IMR-90 (cell line): ENCODE measurements at regions not wholly inside any gene's neighbourhood (a gene's known extent, or its start where the extent isn't known, plus 50 kb on each side); places are given as distances from the start of the nearest gene placed in this dataset.

Source experiments
- ATAC-seq: fragments of 200-7000 bp; cut with Tn5 transposase; 2 replicates; pipeline ENCODE4 v1.9.1; 2020; ENCODE audit warnings: low read depth, mild to moderate bottlenecking, moderate library complexity
- BruUV-seq: library from RNA; stranded (reverse); fragments of 400-500 nt; replicated peaks from 2 replicates; lab custom pipeline; 2021; lab: Mats Ljungman, UMichigan
- CTCF ChIA-PET: fragments of 300-600 bp; formaldehyde crosslinking; extraction: SDS; loops from one replicate; lab custom pipeline; 2021; ENCODE audit warnings: antibody characterized with exemption; lab: Yijun Ruan, JAX
- POLR2A ChIA-PET: fragments of 300-600 bp; sonication (Branson Sonifier 250); formaldehyde crosslinking; loops from one replicate; lab custom pipeline; 2022; ENCODE audit warnings: antibody characterized with exemption; ENCODE audit not compliant: unreplicated experiment; lab: Charles Lee
- DNase-seq: peaks from one replicate; pipeline ENCODE4 v3.0.0; 2013
- H2AFZ ChIP-seq: replicated peaks from 2 replicates; pipeline ENCODE3; 2013; ENCODE audit warnings: low read length, mild to moderate bottlenecking; ENCODE audit not compliant: poor library complexity
- H2AK5ac ChIP-seq: 2 replicates; pipeline ENCODE4 v1.6.1; 2013; ENCODE audit warnings: low read depth, low read length, inconsistent platforms
- H2AK9ac ChIP-seq: replicated peaks from 2 replicates; pipeline ENCODE3; 2013; ENCODE audit warnings: mild to moderate bottlenecking, low read depth, low read length, moderate library complexity; ENCODE audit not compliant: poor library complexity
- H2BK120ac ChIP-seq: 2 replicates; pipeline ENCODE4 v1.6.1; 2013; ENCODE audit warnings: low read depth, low read length, inconsistent platforms
- H2BK15ac ChIP-seq: 3 replicates; pipeline ENCODE4 v1.6.1; 2013; ENCODE audit warnings: low read depth, low read length, inconsistent platforms
- H2BK20ac ChIP-seq: 2 replicates; pipeline ENCODE4 v1.6.1; 2013; ENCODE audit warnings: low read depth, mild to moderate bottlenecking, inconsistent platforms, low read length, moderate library complexity
- H2BK5ac ChIP-seq: 2 replicates; pipeline ENCODE4 v1.6.1; 2013; ENCODE audit warnings: mild to moderate bottlenecking, low read depth, low read length, inconsistent platforms; ENCODE audit not compliant: poor library complexity, severe bottlenecking
- H3K14ac ChIP-seq: replicated peaks from 2 replicates; pipeline ENCODE4 v1.6.1; 2013; ENCODE audit warnings: low read depth, low read length, inconsistent platforms
- H3K18ac ChIP-seq: 2 replicates; pipeline ENCODE4 v1.6.1; 2013; ENCODE audit warnings: low read depth, low read length, control low read depth
- H3K23ac ChIP-seq: 2 replicates; pipeline ENCODE4 v1.6.1; 2013; ENCODE audit warnings: low read depth, low read length, inconsistent platforms
- H3K27ac ChIP-seq: 2 replicates; pipeline ENCODE4 v1.5.1; 2013; ENCODE audit warnings: mild to moderate bottlenecking, control low read depth, low read length; ENCODE audit not compliant: insufficient read depth
- H3K27me3 ChIP-seq: 2 replicates; pipeline ENCODE4 v1.6.1; 2013; ENCODE audit warnings: low read length; ENCODE audit not compliant: control insufficient read depth, insufficient read depth
- H3K36me3 ChIP-seq: 2 replicates; pipeline ENCODE4 v1.6.1; 2013; ENCODE audit warnings: low read length, mixed read lengths; ENCODE audit not compliant: control insufficient read depth, insufficient read depth
- H3K4ac ChIP-seq: 2 replicates; pipeline ENCODE4 v1.6.1; 2013; ENCODE audit warnings: low read depth, low read length, inconsistent platforms
- H3K4me1 ChIP-seq: 2 replicates; pipeline ENCODE4 v1.6.1; 2013; ENCODE audit warnings: low read length, mixed read lengths; ENCODE audit not compliant: control insufficient read depth, insufficient read depth
- H3K4me2 ChIP-seq: 2 replicates; pipeline ENCODE4 v1.6.1; 2013; ENCODE audit warnings: low read depth, mild to moderate bottlenecking, control low read depth, low read length, moderate library complexity
- H3K4me3 ChIP-seq: 2 replicates; pipeline ENCODE4 v1.5.1; 2013; ENCODE audit warnings: low read depth, mild to moderate bottlenecking, control low read depth, low read length, moderate library complexity; ENCODE audit not compliant: insufficient read depth
- H3K56ac ChIP-seq: 2 replicates; pipeline ENCODE4 v1.6.1; 2013; ENCODE audit warnings: low read length, inconsistent platforms; ENCODE audit not compliant: insufficient read depth; ENCODE audit errors: extremely low read depth
- H3K79me1 ChIP-seq, 2 experiments: 2 replicates each; pipeline ENCODE4 v1.6.1; 2013; ENCODE audit warnings: low read length in 2 of 2, inconsistent platforms in 1 of 2, low read depth in 1 of 2
- H3K9ac ChIP-seq: 2 replicates; pipeline ENCODE4 v1.6.1; 2013; ENCODE audit warnings: low read depth, low read length, control low read depth
- H3K9me1 ChIP-seq: 2 replicates; pipeline ENCODE4 v1.6.1; 2013; ENCODE audit warnings: low read length, inconsistent platforms; ENCODE audit not compliant: insufficient read depth
- H3K9me3 ChIP-seq: 2 replicates; pipeline ENCODE4 v1.6.1; 2013; ENCODE audit warnings: low read length; ENCODE audit not compliant: control insufficient read depth, insufficient read depth
- H4K20me1 ChIP-seq: 2 replicates; pipeline ENCODE4 v1.6.1; 2013; ENCODE audit warnings: low read length, inconsistent platforms; ENCODE audit not compliant: insufficient read depth
- H4K5ac ChIP-seq: 2 replicates; pipeline ENCODE4 v1.6.1; 2013; ENCODE audit warnings: mild to moderate bottlenecking, low read depth, low read length, control low read depth
- H4K8ac ChIP-seq, 2 experiments: 2 replicates each; pipeline ENCODE4 v1.6.1; 2013; ENCODE audit warnings: low read depth in 2 of 2, low read length in 2 of 2, control low read depth in 1 of 2, inconsistent platforms in 1 of 2
- H4K91ac ChIP-seq: 2 replicates; pipeline ENCODE4 v1.6.1; 2013; ENCODE audit warnings: low read depth, low read length, inconsistent platforms; ENCODE audit not compliant: insufficient read depth
- BHLHE40 ChIP-seq: fragments of 150-350 bp; IDR thresholded peaks from 2 replicates; pipeline ENCODE4 v1.6.1; 2016; ENCODE audit warnings: mild to moderate bottlenecking, low read depth, low read length
- CEBPB ChIP-seq: IDR thresholded peaks from 2 replicates; pipeline ENCODE4 v1.6.1; 2012; ENCODE audit warnings: low read depth, low read length, improper control_type of control experiment
- CHD1 ChIP-seq: IDR thresholded peaks from 2 replicates; pipeline ENCODE4 v1.6.1; 2012; ENCODE audit warnings: low read depth, low read length, improper control_type of control experiment
- FOS ChIP-seq: fragments of 150-350 bp; IDR thresholded peaks from 2 replicates; pipeline ENCODE4 v1.6.1; 2016; ENCODE audit warnings: low read depth, low read length
- MAFK ChIP-seq: IDR thresholded peaks from 2 replicates; pipeline ENCODE4 v1.6.1; 2012; ENCODE audit warnings: low read depth, low read length, improper control_type of control experiment
- MXI1 ChIP-seq: IDR thresholded peaks from 2 replicates; pipeline ENCODE4 v1.6.1; 2012; ENCODE audit warnings: low read depth, mild to moderate bottlenecking, low read length, moderate library complexity, borderline replicate concordance
- NFE2L2 ChIP-seq: fragments of 150-350 bp; IDR thresholded peaks from 2 replicates; pipeline ENCODE4 v1.6.1; 2016; ENCODE audit warnings: low read depth, mild to moderate bottlenecking, low read length
- POLR2A ChIP-seq: IDR thresholded peaks from 2 replicates; pipeline ENCODE4 v1.6.1; 2012; ENCODE audit warnings: mild to moderate bottlenecking, low read depth, low read length
- RCOR1 ChIP-seq: IDR thresholded peaks from 2 replicates; pipeline ENCODE4 v1.6.1; 2012; ENCODE audit warnings: mild to moderate bottlenecking, low read length, improper control_type of control experiment; ENCODE audit not compliant: insufficient replicate concordance
- RFX5 ChIP-seq: IDR thresholded peaks from 2 replicates; pipeline ENCODE4 v1.8.0; 2012; ENCODE audit warnings: low read depth, mild to moderate bottlenecking, low read length, moderate library complexity
- WGBS, 2 experiments: methylation state at CpG; one replicate each; pipeline versions ENCODE4 v1.1.5 to v1.1.7; 2013; ENCODE audit warnings: missing lambda C conversion rate in 2 of 2; ENCODE audit not compliant: insufficient read length in 1 of 2; ENCODE audit errors: extremely low coverage in 2 of 2; 5-methylcytosine and 5-hydroxymethylcytosine counted together
- dilution Hi-C: fragments of 300-500 bp; cut with HindIII; formaldehyde crosslinking; loops from one replicate; pipeline ENCODE4 v1.14.3; 2018; ENCODE audit warnings: low sequenced_read_pairs; ENCODE audit not compliant: unreplicated experiment
- in situ Hi-C: fragments of 300-500 bp; cut with MboI; formaldehyde crosslinking; loops from 3 replicates; pipeline ENCODE4 v1.14.3; 2019; ENCODE audit warnings: low sequenced_read_pairs, inconsistent platforms, mixed read lengths
- intact Hi-C: fragments of 100-400 bp; cut with micrococcal nuclease; formaldehyde crosslinking; loops from 2 replicates; pipeline ENCODE4 v1.10.0; 2022
- TF ChIP-seq, protein P1 (sequence below): conservative IDR thresholded peaks from 2 replicates; pipeline ENCODE4 v1.5.1; 2012; ENCODE audit warnings: mild to moderate bottlenecking, low read depth, low read length, improper control_type of control experiment

DNA sequence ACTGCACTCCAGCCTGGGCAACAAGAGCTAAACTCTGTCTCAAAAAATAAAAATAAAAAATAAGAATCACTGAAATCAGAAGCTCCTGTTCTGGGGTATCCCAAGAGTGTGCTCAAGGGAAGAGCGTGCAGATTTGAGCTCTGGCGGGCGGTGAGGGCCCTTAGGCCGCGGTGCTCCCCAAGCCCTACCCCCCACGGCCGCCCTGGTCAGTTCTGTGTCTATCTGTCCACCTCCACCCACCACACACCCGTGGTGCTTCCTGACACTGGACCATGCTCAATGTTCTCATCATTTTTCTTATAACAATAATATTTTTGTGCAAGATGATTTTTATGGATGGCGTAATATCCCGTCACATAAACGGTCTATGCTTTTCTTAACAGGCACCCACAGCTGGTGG, 71.1 kb downstream of the RTL6 start:
- Histone ChIP-seq H4K91ac (no peak overlapping the region), H3K36me3 (no peaks in the 10 kb centered on the region), H2BK20ac (no peak overlapping the region), H3K56ac (no peak overlapping the region), H3K4me1 (peaks cover 7% of the 10 kb centered on the region; the same call in 1 of the 2 replicates), H3K9ac (no peak overlapping the region), H3K23ac (no peak overlapping the region), H3K27ac (no peak overlapping the region), H3K14ac (no peak overlapping the region), H4K8ac (no peak overlapping the region), H2BK120ac (no peak overlapping the region), H2AFZ (no peak overlapping the region), H2BK5ac (no peak overlapping the region), H3K9me1 (no peaks in the 10 kb centered on the region), H4K20me1 (no peaks in the 10 kb centered on the region), H3K4ac (no peak overlapping the region), H2AK5ac (no peak overlapping the region), H4K5ac (no peak overlapping the region), H3K4me3 (no peak overlapping the region), H3K79me1 (no peaks in the 10 kb centered on the region), H3K27me3 (peaks cover 17% of the 10 kb centered on the region), H2BK15ac (no peak overlapping the region), H3K9me3 (no peaks in the 10 kb centered on the region), H2AK9ac (no peak overlapping the region), H3K4me2 (no peak overlapping the region), H3K18ac (no peak overlapping the region)
- in situ Hi-C loops (no loop called here), dilution Hi-C loops (no loop called here), intact Hi-C loops (no loop called here)
- DNase-seq (no peak), ATAC-seq (no peak)
- WGBS, 2 experiments: no CpG with 5 or more reads among the region's 11 CpGs
- TF ChIP-seq BHLHE40: no peak
- no peak for TF ChIP-seq NFE2L2
- no peak for TF ChIP-seq MAFK
- TF ChIP-seq CEBPB: no peak
- TF ChIP-seq RCOR1: no peak
- TF ChIP-seq FOS: no peak
- no peak for TF ChIP-seq MXI1
- TF ChIP-seq, protein P1, sequence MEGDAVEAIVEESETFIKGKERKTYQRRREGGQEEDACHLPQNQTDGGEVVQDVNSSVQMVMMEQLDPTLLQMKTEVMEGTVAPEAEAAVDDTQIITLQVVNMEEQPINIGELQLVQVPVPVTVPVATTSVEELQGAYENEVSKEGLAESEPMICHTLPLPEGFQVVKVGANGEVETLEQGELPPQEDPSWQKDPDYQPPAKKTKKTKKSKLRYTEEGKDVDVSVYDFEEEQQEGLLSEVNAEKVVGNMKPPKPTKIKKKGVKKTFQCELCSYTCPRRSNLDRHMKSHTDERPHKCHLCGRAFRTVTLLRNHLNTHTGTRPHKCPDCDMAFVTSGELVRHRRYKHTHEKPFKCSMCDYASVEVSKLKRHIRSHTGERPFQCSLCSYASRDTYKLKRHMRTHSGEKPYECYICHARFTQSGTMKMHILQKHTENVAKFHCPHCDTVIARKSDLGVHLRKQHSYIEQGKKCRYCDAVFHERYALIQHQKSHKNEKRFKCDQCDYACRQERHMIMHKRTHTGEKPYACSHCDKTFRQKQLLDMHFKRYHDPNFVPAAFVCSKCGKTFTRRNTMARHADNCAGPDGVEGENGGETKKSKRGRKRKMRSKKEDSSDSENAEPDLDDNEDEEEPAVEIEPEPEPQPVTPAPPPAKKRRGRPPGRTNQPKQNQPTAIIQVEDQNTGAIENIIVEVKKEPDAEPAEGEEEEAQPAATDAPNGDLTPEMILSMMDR: no peak
- TF ChIP-seq POLR2A: no peak
- TF ChIP-seq CHD1: no peak
- TF ChIP-seq RFX5: no peak
- no TSS peak for BruUV-seq
- POLR2A ChIA-PET: interaction anchor here (0.5 kb wide), 1 partner anchor 702 kb away, joined by 9 read pairs; no protein-coding TSS in a partner anchor
- CTCF ChIA-PET: no interaction called here
